B cell (primary cell): ENCODE measurements at regions not wholly inside any gene's neighbourhood (a gene's known extent, or its start where the extent isn't known, plus 50 kb on each side); places are given as distances from the start of the nearest gene placed in this dataset.
A peak's percentile ranks its signal among the peaks of the same experiment; 100 is the strongest.
"Not testable (repeated sequence)": the region's sequence is repeated elsewhere in the genome, so short reads cannot be mapped to it uniquely, and the experiment has no call there.

Experiments used
- ATAC-seq: fragments of 200-7000 bp; cut with Tn5 transposase; one replicate; pipeline ENCODE4 v1.10.0; 2021; ENCODE audit warnings: low read depth, mild to moderate bottlenecking, moderate number of reproducible peaks, moderate library complexity
- CTCF ChIA-PET: fragments of 350-600 bp; sonication (Branson Sonifier 250); formaldehyde crosslinking; loops from one replicate; lab custom pipeline; 2021; ENCODE audit warnings: antibody characterized with exemption, inconsistent platforms; lab: Charles Lee
- POLR2A ChIA-PET: fragments of 350-600 bp; sonication (Branson Sonifier 250); formaldehyde crosslinking; loops from one replicate; lab custom pipeline; 2021; ENCODE audit warnings: antibody characterized with exemption; lab: Charles Lee
- DNase-seq: peaks from one replicate; pipeline ENCODE4 v3.0.0; 2013
- H2AFZ ChIP-seq: 2 replicates; pipeline ENCODE4 v1.6.1; 2012; ENCODE audit warnings: mild to moderate bottlenecking, low read depth, low read length; ENCODE audit not compliant: insufficient read depth, poor library complexity, severe bottlenecking
- H3K27ac ChIP-seq, 2 donors: 1 replicate in 1 of 2; 2 replicates in 1 of 2; pipeline ENCODE4 v1.5.1; 2012 to 2013; ENCODE audit warnings: low read length in 2 of 2, mild to moderate bottlenecking in 2 of 2, moderate library complexity in 1 of 2
- H3K27me3 ChIP-seq, 4 experiments: fragments of 200-600 bp in 1 of 4; sonication (generic) in 1 of 4; replicated peaks in 1 of 4; 1 replicate in 2 of 4; 2 replicates in 2 of 4; pipeline versions ENCODE4 v1.6.1 to v1.7.0; 2013 to 2016; ENCODE audit warnings: low read length in 3 of 4, mild to moderate bottlenecking in 2 of 4, mixed read lengths in 1 of 4, moderate library complexity in 1 of 4; ENCODE audit not compliant: insufficient read depth in 4 of 4, control insufficient read depth in 3 of 4; ENCODE audit errors: control extremely low read depth in 1 of 4
- H3K36me3 ChIP-seq, 2 experiments: replicated peaks in 1 of 2; 1 replicate in 1 of 2; 2 replicates in 1 of 2; pipeline versions ENCODE4 v1.6.1 to v1.7.1; 2013; ENCODE audit warnings: low read length in 1 of 2; ENCODE audit not compliant: insufficient read depth in 2 of 2, control insufficient read depth in 1 of 2; ENCODE audit errors: control extremely low read depth in 1 of 2, extremely low read depth in 1 of 2
- H3K4me1 ChIP-seq, 2 donors: fragments of 200-600 bp in 1 of 2; sonication (generic) in 1 of 2; 1 replicate in 1 of 2; 2 replicates in 1 of 2; pipeline versions ENCODE4 v1.5.1 to v1.6.1; 2013 to 2017; ENCODE audit warnings: low read length in 2 of 2; ENCODE audit not compliant: control insufficient read depth in 2 of 2, insufficient read depth in 2 of 2
- H3K4me2 ChIP-seq: replicated peaks from 2 replicates; pipeline ENCODE3; 2012; ENCODE audit warnings: mild to moderate bottlenecking, low read depth, low read length; ENCODE audit not compliant: poor library complexity, severe bottlenecking
- H3K4me3 ChIP-seq, 5 experiments: fragments of 200-600 bp in 1 of 5; sonication (generic) in 1 of 5; 1 replicate in 3 of 5; 2 replicates in 2 of 5; pipeline versions ENCODE4 v1.5.1 to v1.7.0; 2011 to 2016; ENCODE audit warnings: low read length in 4 of 5, mild to moderate bottlenecking in 4 of 5, low read depth in 2 of 5, control low read depth in 1 of 5, moderate library complexity in 1 of 5; ENCODE audit not compliant: insufficient read depth in 1 of 5; ENCODE audit errors: control extremely low read depth in 1 of 5, extremely low read depth in 1 of 5
- H3K79me2 ChIP-seq: fragments of 200-600 bp; sonication (generic); one replicate; pipeline ENCODE4 v1.6.0; 2016; ENCODE audit warnings: low read length; ENCODE audit not compliant: control insufficient read depth, insufficient read depth
- H3K9ac ChIP-seq: fragments of 200-600 bp; sonication (generic); 2 replicates; pipeline ENCODE4 v1.6.1; 2017; ENCODE audit warnings: mild to moderate bottlenecking, low read length, moderate library complexity
- H3K9me3 ChIP-seq, 3 donors: one replicate each; pipeline versions ENCODE4 v1.6.1 to v1.7.1; 2013; ENCODE audit warnings: low read length in 2 of 3; ENCODE audit not compliant: control insufficient read depth in 2 of 3, insufficient read depth in 1 of 3; ENCODE audit errors: control extremely low read depth in 1 of 3
- H4K20me1 ChIP-seq: 2 replicates; pipeline ENCODE4 v1.6.0; 2012; ENCODE audit warnings: mild to moderate bottlenecking, low read length; ENCODE audit not compliant: insufficient read depth, control insufficient read depth, poor library complexity, severe bottlenecking
- H3K27ac Mint-ChIP-seq: one replicate; pipeline ENCODE4 v1.8.0; 2021; ENCODE audit warnings: mixed read lengths
- H3K27me3 Mint-ChIP-seq: one replicate; pipeline ENCODE4 v1.8.0; 2021; ENCODE audit warnings: mixed read lengths
- H3K4me1 Mint-ChIP-seq: one replicate; pipeline ENCODE4 v1.8.0; 2021; ENCODE audit warnings: mixed read lengths
- H3K4me3 Mint-ChIP-seq: one replicate; pipeline ENCODE4 v1.8.0; 2021; ENCODE audit warnings: mixed read lengths
- H3K9me3 Mint-ChIP-seq: one replicate; pipeline ENCODE4 v1.8.0; 2022; ENCODE audit warnings: mixed read lengths; ENCODE audit not compliant: insufficient read depth
- EZH2 ChIP-seq: IDR thresholded peaks from 2 replicates; pipeline ENCODE4 v1.6.1; 2012; ENCODE audit warnings: borderline replicate concordance, low read depth, mild to moderate bottlenecking, moderate library complexity, low read length; ENCODE audit not compliant: insufficient read depth, poor library complexity, severe bottlenecking
- WGBS: methylation state at CpG from one replicate; pipeline ENCODE4 v1.1.5; 2013; ENCODE audit warnings: missing lambda C conversion rate; ENCODE audit not compliant: insufficient coverage; 5-methylcytosine and 5-hydroxymethylcytosine counted together
- intact Hi-C: fragments of 100-400 bp; cut with micrococcal nuclease; formaldehyde crosslinking; loops from one replicate; pipeline ENCODE4 v1.10.0; 2022
- TF ChIP-seq, protein P1 (sequence below): fragments of 200-600 bp; IDR thresholded peaks from one replicate; pipeline ENCODE4 v1.8.0; 2022; ENCODE audit warnings: antibody characterized with exemption, mild to moderate bottlenecking

GRCh38 chr2:242098034-242098433 is 228.5 kb downstream of the RTP5 start:
- Histone ChIP-seq H3K4me3 (no peak overlapping the region), H3K79me2 (peaks cover 46% of the 10 kb centered on the region), H3K4me2 (peak overlapping the region; percentile 21), H3K27ac (peak overlapping the region in 1 of 2 donors; percentile 39), H4K20me1 (peaks cover 58% of the 10 kb centered on the region), H3K4me1 (peaks cover 19 to 24% of the 10 kb centered on the region in 2 donors), H3K9me3 (no peaks in the 10 kb centered on the region), H3K27me3 (no peaks in the 10 kb centered on the region), H3K9ac (no peak overlapping the region), H3K36me3 (peaks cover 0 to 35% of the 10 kb centered on the region in 2 experiments), H2AFZ (no peak overlapping the region)
- intact Hi-C loops, result no loop called here
- no peak overlapping the region for H3K27ac Mint-ChIP-seq
- H3K4me1 Mint-ChIP-seq, result peaks cover 44% of the 10 kb centered on the region
- ATAC-seq, result no peak
- TF ChIP-seq, protein P1, sequence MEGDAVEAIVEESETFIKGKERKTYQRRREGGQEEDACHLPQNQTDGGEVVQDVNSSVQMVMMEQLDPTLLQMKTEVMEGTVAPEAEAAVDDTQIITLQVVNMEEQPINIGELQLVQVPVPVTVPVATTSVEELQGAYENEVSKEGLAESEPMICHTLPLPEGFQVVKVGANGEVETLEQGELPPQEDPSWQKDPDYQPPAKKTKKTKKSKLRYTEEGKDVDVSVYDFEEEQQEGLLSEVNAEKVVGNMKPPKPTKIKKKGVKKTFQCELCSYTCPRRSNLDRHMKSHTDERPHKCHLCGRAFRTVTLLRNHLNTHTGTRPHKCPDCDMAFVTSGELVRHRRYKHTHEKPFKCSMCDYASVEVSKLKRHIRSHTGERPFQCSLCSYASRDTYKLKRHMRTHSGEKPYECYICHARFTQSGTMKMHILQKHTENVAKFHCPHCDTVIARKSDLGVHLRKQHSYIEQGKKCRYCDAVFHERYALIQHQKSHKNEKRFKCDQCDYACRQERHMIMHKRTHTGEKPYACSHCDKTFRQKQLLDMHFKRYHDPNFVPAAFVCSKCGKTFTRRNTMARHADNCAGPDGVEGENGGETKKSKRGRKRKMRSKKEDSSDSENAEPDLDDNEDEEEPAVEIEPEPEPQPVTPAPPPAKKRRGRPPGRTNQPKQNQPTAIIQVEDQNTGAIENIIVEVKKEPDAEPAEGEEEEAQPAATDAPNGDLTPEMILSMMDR, result no peak
- TF ChIP-seq EZH2, result no peak
- ChIA-PET POLR2A (no interaction called here), CTCF (interaction anchor here (0.6 to 1.9 kb wide), 2 partner anchors 8 to 147 kb away, joined by 3 to 7 read pairs; no protein-coding TSS in a partner anchor)
- H3K9me3 Mint-ChIP-seq, result no peaks in the 10 kb centered on the region
- H3K4me3 Mint-ChIP-seq, result no peak overlapping the region
- no CpG with 5 or more reads among the region's 1 CpG for WGBS
- H3K27me3 Mint-ChIP-seq, result no peaks in the 10 kb centered on the region
- DNase-seq, result no peak

DNA sequence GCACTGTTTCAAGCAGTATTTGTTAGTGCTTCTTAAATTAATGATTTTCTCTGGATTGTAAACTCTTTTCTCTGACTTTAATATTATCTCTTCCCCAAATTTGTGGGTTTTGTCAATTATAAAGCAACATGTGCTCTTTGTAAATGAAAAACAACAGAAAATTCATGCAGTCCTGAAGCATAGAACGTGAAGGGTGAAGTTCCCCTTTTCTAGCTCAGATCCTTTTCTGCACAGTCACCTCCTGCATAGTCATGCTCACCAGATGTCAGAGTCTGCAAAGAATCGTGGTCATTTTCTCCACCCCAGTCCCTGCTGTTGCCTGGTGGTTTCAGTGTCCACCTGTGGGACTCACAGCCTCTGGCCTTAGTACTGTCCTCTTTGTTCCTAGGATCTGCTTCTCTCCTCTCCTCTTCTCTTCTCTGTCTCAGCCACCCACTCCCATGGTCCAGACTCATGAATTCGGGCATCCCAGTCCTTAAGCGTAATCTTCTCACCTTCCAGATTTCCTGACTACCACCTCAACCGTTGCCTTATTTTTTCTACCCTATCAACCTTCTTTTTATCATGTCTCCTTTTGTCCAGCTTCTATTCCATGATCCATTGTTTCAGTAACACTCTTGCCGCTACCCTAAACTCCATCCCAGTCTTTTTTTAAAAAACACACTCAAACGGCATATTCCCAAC is 229.1 kb downstream of the RTP5 start:
- Histone ChIP-seq H3K79me2 (peaks cover 49% of the 10 kb centered on the region), H2AFZ (no peak overlapping the region), H3K4me3 (no peak overlapping the region), H3K9ac (no peak overlapping the region), H4K20me1 (peaks cover 62% of the 10 kb centered on the region), H3K4me1 (peaks cover 19 to 24% of the 10 kb centered on the region in 2 donors), H3K36me3 (peaks cover 0 to 35% of the 10 kb centered on the region in 2 experiments), H3K27ac (peak overlapping the region in 1 of 2 donors; percentile 39), H3K4me2 (peak overlapping the region; percentile 21), H3K27me3 (no peaks in the 10 kb centered on the region), H3K9me3 (no peaks in the 10 kb centered on the region)
- TF ChIP-seq, protein P1, result no peak
- no peak for TF ChIP-seq EZH2
- ChIA-PET CTCF (interaction anchor here (0.6 to 1.9 kb wide), 2 partner anchors 9 to 148 kb away, joined by 3 to 7 read pairs; no protein-coding TSS in a partner anchor), POLR2A (no interaction called here)
- H3K27me3 Mint-ChIP-seq, result no peaks in the 10 kb centered on the region
- intact Hi-C loops, result no loop called here
- ATAC-seq (peak; percentile 64), DNase-seq (peak; percentile 56)
- no peaks in the 10 kb centered on the region for H3K9me3 Mint-ChIP-seq
- H3K4me3 Mint-ChIP-seq, result peak overlapping the region; percentile 36
- peak overlapping the region; percentile 62 for H3K27ac Mint-ChIP-seq
- 25% methylated on average over 5 of the region's 7 CpGs for WGBS
- peaks cover 39% of the 10 kb centered on the region for H3K4me1 Mint-ChIP-seq

- intact Hi-C loops, H2AFZ ChIP-seq, H3K9me3 Mint-ChIP-seq, H3K27ac Mint-ChIP-seq, H3K4me3 Mint-ChIP-seq, ATAC-seq, CTCF ChIA-PET, H3K9ac ChIP-seq, H3K4me3 ChIP-seq, H3K27me3 Mint-ChIP-seq, DNase-seq, H3K4me2 ChIP-seq, H3K9me3 ChIP-seq, H3K27ac ChIP-seq, H3K27me3 ChIP-seq, POLR2A ChIA-PET: not testable (repeated sequence)
- Histone ChIP-seq H3K4me1 (peaks cover 9 to 15% of the 10 kb centered on the region in 2 donors), H3K79me2 (peaks cover 60% of the 10 kb centered on the region), H3K36me3 (peaks cover 0 to 19% of the 10 kb centered on the region in 2 experiments), H4K20me1 (peaks cover 68% of the 10 kb centered on the region)
- 100% methylated on average over 2 of the region's 2 CpGs for WGBS
- peaks cover 30% of the 10 kb centered on the region for H3K4me1 Mint-ChIP-seq
Observed at GRCh38 chr2:242103093-242103492, 233.6 kb downstream of the RTP5 start.
